ENCODE measurements at regions not wholly inside any gene's neighbourhood (a gene's known extent, or its start where the extent isn't known, plus 50 kb on each side); places are given as distances from the start of the nearest gene placed in this dataset.

GRCh38 chr5:2188137-2188536 lies 305.4 kb upstream of the IRX4 start:
- TF ChIP-seq, protein P1, sequence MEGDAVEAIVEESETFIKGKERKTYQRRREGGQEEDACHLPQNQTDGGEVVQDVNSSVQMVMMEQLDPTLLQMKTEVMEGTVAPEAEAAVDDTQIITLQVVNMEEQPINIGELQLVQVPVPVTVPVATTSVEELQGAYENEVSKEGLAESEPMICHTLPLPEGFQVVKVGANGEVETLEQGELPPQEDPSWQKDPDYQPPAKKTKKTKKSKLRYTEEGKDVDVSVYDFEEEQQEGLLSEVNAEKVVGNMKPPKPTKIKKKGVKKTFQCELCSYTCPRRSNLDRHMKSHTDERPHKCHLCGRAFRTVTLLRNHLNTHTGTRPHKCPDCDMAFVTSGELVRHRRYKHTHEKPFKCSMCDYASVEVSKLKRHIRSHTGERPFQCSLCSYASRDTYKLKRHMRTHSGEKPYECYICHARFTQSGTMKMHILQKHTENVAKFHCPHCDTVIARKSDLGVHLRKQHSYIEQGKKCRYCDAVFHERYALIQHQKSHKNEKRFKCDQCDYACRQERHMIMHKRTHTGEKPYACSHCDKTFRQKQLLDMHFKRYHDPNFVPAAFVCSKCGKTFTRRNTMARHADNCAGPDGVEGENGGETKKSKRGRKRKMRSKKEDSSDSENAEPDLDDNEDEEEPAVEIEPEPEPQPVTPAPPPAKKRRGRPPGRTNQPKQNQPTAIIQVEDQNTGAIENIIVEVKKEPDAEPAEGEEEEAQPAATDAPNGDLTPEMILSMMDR (conservative IDR thresholded peaks at IDR 0.05; ENCODE audit: low read length) = no peak
- TF ChIP-seq EZH2phosphoT487 (IDR thresholded peaks at IDR 0.05; ENCODE audit: borderline replicate concordance) = no peak
- H3K4me2 ChIP-seq (ENCODE audit: low read depth, low read length, poor library complexity, severe bottlenecking) = no peak overlapping the region
- no peak overlapping the region for H2AFZ ChIP-seq (ENCODE audit: low read length)
- H3K36me3 ChIP-seq (ENCODE audit: insufficient read depth, low read length) = no peaks in the 10 kb centered on the region
- H3K79me2 ChIP-seq (ENCODE audit: insufficient read depth, low read length) = no peaks in the 10 kb centered on the region
- H3K9ac ChIP-seq (ENCODE audit: low read depth, low read length, poor library complexity, severe bottlenecking) = no peak overlapping the region
- H3K4me1 ChIP-seq (ENCODE audit: insufficient read depth, low read length, poor library complexity, severe bottlenecking) = no peaks in the 10 kb centered on the region
- no peaks in the 10 kb centered on the region for H4K20me1 ChIP-seq (ENCODE audit: insufficient read depth, low read length, poor library complexity, severe bottlenecking)
- no peaks in the 10 kb centered on the region for H3K9me2 ChIP-seq (replicated peaks; ENCODE audit: low read depth, low read length)
- no peaks in the 10 kb centered on the region for H3F3A ChIP-seq (ENCODE audit: low read depth)
- peaks cover 3% of the 10 kb centered on the region; the same call in 1 of the 2 replicates for H3K9me3 ChIP-seq (ENCODE audit: insufficient read depth, low read depth, low read length)
- no peak overlapping the region for H3K4me3 ChIP-seq (ENCODE audit: low read length, poor library complexity, severe bottlenecking)
- H3K27me3 ChIP-seq (ENCODE audit: insufficient read depth, low read length, poor library complexity, severe bottlenecking) = no peaks in the 10 kb centered on the region

GRCh38 chr5:2187687-2188086 lies 305.0 kb upstream of the IRX4 start:
- H2AFZ ChIP-seq (ENCODE audit: low read length) = no peak overlapping the region
- no peaks in the 10 kb centered on the region for H3K79me2 ChIP-seq (ENCODE audit: insufficient read depth, low read length)
- no peaks in the 10 kb centered on the region for H3K4me1 ChIP-seq (ENCODE audit: insufficient read depth, low read length, poor library complexity, severe bottlenecking)
- H3K9me2 ChIP-seq (replicated peaks; ENCODE audit: low read depth, low read length) = no peaks in the 10 kb centered on the region
- TF ChIP-seq, protein P1 (conservative IDR thresholded peaks at IDR 0.05; ENCODE audit: low read length) = no peak
- no peak for TF ChIP-seq EZH2phosphoT487 (IDR thresholded peaks at IDR 0.05; ENCODE audit: borderline replicate concordance)
- H3K9me3 ChIP-seq (ENCODE audit: insufficient read depth, low read depth, low read length) = peaks cover 4% of the 10 kb centered on the region
- no peak overlapping the region for H3K9ac ChIP-seq (ENCODE audit: low read depth, low read length, poor library complexity, severe bottlenecking)
- H4K20me1 ChIP-seq (ENCODE audit: insufficient read depth, low read length, poor library complexity, severe bottlenecking) = no peaks in the 10 kb centered on the region
- H3K36me3 ChIP-seq (ENCODE audit: insufficient read depth, low read length) = no peaks in the 10 kb centered on the region
- H3F3A ChIP-seq (ENCODE audit: low read depth) = no peaks in the 10 kb centered on the region
- H3K27me3 ChIP-seq (ENCODE audit: insufficient read depth, low read length, poor library complexity, severe bottlenecking) = no peaks in the 10 kb centered on the region
- H3K4me2 ChIP-seq (ENCODE audit: low read depth, low read length, poor library complexity, severe bottlenecking) = no peak overlapping the region
- H3K4me3 ChIP-seq (ENCODE audit: low read length, poor library complexity, severe bottlenecking) = no peak overlapping the region

- no peaks in the 10 kb centered on the region for H3K27me3 ChIP-seq (ENCODE audit: insufficient read depth, low read length, poor library complexity, severe bottlenecking)
- H2AFZ ChIP-seq (ENCODE audit: low read length) = no peak overlapping the region
- TF ChIP-seq EZH2phosphoT487 (IDR thresholded peaks at IDR 0.05; ENCODE audit: borderline replicate concordance) = no peak
- TF ChIP-seq, protein P1 (conservative IDR thresholded peaks at IDR 0.05; ENCODE audit: low read length) = no peak
- no peaks in the 10 kb centered on the region for H3F3A ChIP-seq (ENCODE audit: low read depth)
- H3K9me2 ChIP-seq (replicated peaks; ENCODE audit: low read depth, low read length) = no peaks in the 10 kb centered on the region
- H4K20me1 ChIP-seq (ENCODE audit: insufficient read depth, low read length, poor library complexity, severe bottlenecking) = no peaks in the 10 kb centered on the region
- no peak overlapping the region for H3K9ac ChIP-seq (ENCODE audit: low read depth, low read length, poor library complexity, severe bottlenecking)
- H3K79me2 ChIP-seq (ENCODE audit: insufficient read depth, low read length) = no peaks in the 10 kb centered on the region
- H3K4me1 ChIP-seq (ENCODE audit: insufficient read depth, low read length, poor library complexity, severe bottlenecking) = no peaks in the 10 kb centered on the region
- H3K36me3 ChIP-seq (ENCODE audit: insufficient read depth, low read length) = no peaks in the 10 kb centered on the region
- no peak overlapping the region for H3K4me2 ChIP-seq (ENCODE audit: low read depth, low read length, poor library complexity, severe bottlenecking)
- H3K4me3 ChIP-seq (ENCODE audit: low read length, poor library complexity, severe bottlenecking) = no peak overlapping the region
- H3K9me3 ChIP-seq (ENCODE audit: insufficient read depth, low read depth, low read length) = peaks cover 7% of the 10 kb centered on the region
Measured at GRCh38 chr5:2187156-2187555, 304.4 kb upstream of the IRX4 start.

Measured in Loucy (cell line).